ENCODE measurements at regions not wholly inside any gene's neighbourhood (a gene's known extent, or its start where the extent isn't known, plus 50 kb on each side); places are given as distances from the start of the nearest gene placed in this dataset.
"Not testable (repeated sequence)": the region's sequence is repeated elsewhere in the genome, so short reads cannot be mapped to it uniquely, and the experiment has no call there.

GRCh38 chr20:47440857-47441773 is 60.6 kb upstream of the NCOA3 start:
- no peak for DNase-seq (ENCODE audit: low read depth in 2 of 3, low spot score in 2 of 3)

GRCh38 chr20:47441774-47442150 is 59.9 kb upstream of the NCOA3 start:
- DNase-seq (ENCODE audit: low read depth in 2 of 3, low spot score in 2 of 3) = no peak

- not testable (repeated sequence) for DNase-seq (ENCODE audit: low read depth in 2 of 3, low spot score in 2 of 3)
These were observed 58.6 kb upstream of the NCOA3 start for GRCh38 chr20:47443060-47443459.

GRCh38 chr20:47444584-47444983 is 57.1 kb upstream of the NCOA3 start:
- DNase-seq (ENCODE audit: low read depth in 2 of 3, low spot score in 2 of 3) = no peak

GRCh38 chr20:47445291-47445690 is 56.4 kb upstream of the NCOA3 start:
- DNase-seq (ENCODE audit: low read depth in 2 of 3, low spot score in 2 of 3) = no peak

- DNase-seq (ENCODE audit: low read depth in 2 of 3, low spot score in 2 of 3) = not testable (repeated sequence)
These were observed 54.1 kb upstream of the NCOA3 start for GRCh38 chr20:47447350-47448296.

GRCh38 chr20:47448429-47448828 is 53.3 kb upstream of the NCOA3 start:
- DNase-seq (ENCODE audit: low read depth in 2 of 3, low spot score in 2 of 3) = no peak

GRCh38 chr20:47451602-47451904 is 50.1 kb upstream of the NCOA3 start:
- no peak for DNase-seq (ENCODE audit: low read depth in 2 of 3, low spot score in 2 of 3)

Measured in hematopoietic multipotent progenitor cell (in vitro differentiated cells).